ENCODE measurements at regions not wholly inside any gene's neighbourhood (a gene's known extent, or its start where the extent isn't known, plus 50 kb on each side); places are given as distances from the start of the nearest gene placed in this dataset.

- no CpG with 5 or more reads among the region's 1 CpG for WGBS (ENCODE audit: extremely low coverage, insufficient coverage, low lambda C conversion rate)
- H3K4ac ChIP-seq (ENCODE audit: low read depth, low read length): no peak overlapping the region
- no peak overlapping the region for H4K5ac ChIP-seq (ENCODE audit: low read length)
- no peak overlapping the region for H3K18ac ChIP-seq (ENCODE audit: low read length)
- H3K27me3 ChIP-seq (ENCODE audit: insufficient read depth, low read length, poor library complexity): no peaks in the 10 kb centered on the region
- H4K8ac ChIP-seq (ENCODE audit: low read depth, low read length): no peak overlapping the region
- no peaks in the 10 kb centered on the region for H3K36me3 ChIP-seq (ENCODE audit: control insufficient read depth, insufficient read depth, low read length)
- no peaks in the 10 kb centered on the region for H3K4me1 ChIP-seq (ENCODE audit: control insufficient read depth, low read depth, low read length)
- H3K79me2 ChIP-seq (ENCODE audit: control insufficient read depth, insufficient read depth, low read length): no peaks in the 10 kb centered on the region
- no peak for DNase-seq
- no peak overlapping the region for H3K23ac ChIP-seq (ENCODE audit: low read length)
- H3K4me3 ChIP-seq (ENCODE audit: low read length): no peak overlapping the region
- H3K4me2 ChIP-seq (ENCODE audit: low read length): no peak overlapping the region
- H2AK5ac ChIP-seq (ENCODE audit: low read length): no peak overlapping the region
- no peak overlapping the region for H2BK15ac ChIP-seq (replicated peaks; ENCODE audit: low read depth)
- no peaks in the 10 kb centered on the region for H3K79me1 ChIP-seq (ENCODE audit: low read length)
- no peak overlapping the region for H3K56ac ChIP-seq (ENCODE audit: low read length)
- no peak overlapping the region for H2BK5ac ChIP-seq (ENCODE audit: low read length)
- H2BK120ac ChIP-seq (ENCODE audit: low read depth, low read length): no peak overlapping the region
- H3K27ac ChIP-seq (ENCODE audit: low read depth, low read length): no peak overlapping the region
- no peak overlapping the region for H3K9ac ChIP-seq (ENCODE audit: low read length)
Measured at GRCh38 chr9:115531410-115532125, 413.6 kb upstream of the TNC start.

- no peak overlapping the region for H3K4me2 ChIP-seq (ENCODE audit: low read length)
- no peak overlapping the region for H3K4me3 ChIP-seq (ENCODE audit: low read length)
- H3K18ac ChIP-seq (ENCODE audit: low read length): no peak overlapping the region
Measured at GRCh38 chr9:115533511-115533910, 415.6 kb upstream of the TNC start.

GRCh38 chr9:115540091-115540490 is 422.1 kb upstream of the TNC start:
- Histone ChIP-seq H4K8ac (ENCODE audit: low read depth, low read length) (no peak overlapping the region), H3K4ac (ENCODE audit: low read depth, low read length) (no peak overlapping the region), H3K18ac (ENCODE audit: low read length) (no peak overlapping the region), H3K4me1 (ENCODE audit: control insufficient read depth, low read depth, low read length) (no peaks in the 10 kb centered on the region), H3K36me3 (ENCODE audit: control insufficient read depth, insufficient read depth, low read length) (no peaks in the 10 kb centered on the region), H2AK5ac (ENCODE audit: low read length) (no peak overlapping the region), H3K79me1 (ENCODE audit: low read length) (no peaks in the 10 kb centered on the region), H2BK15ac (replicated peaks; ENCODE audit: low read depth) (no peak overlapping the region), H3K4me2 (ENCODE audit: low read length) (no peak overlapping the region), H3K9ac (ENCODE audit: low read length) (no peak overlapping the region), H2BK120ac (ENCODE audit: low read depth, low read length) (no peak overlapping the region), H3K56ac (ENCODE audit: low read length) (no peak overlapping the region), H2BK5ac (ENCODE audit: low read length) (no peak overlapping the region), H3K23ac (ENCODE audit: low read length) (no peak overlapping the region), H3K27ac (ENCODE audit: low read depth, low read length) (no peak overlapping the region), H3K27me3 (ENCODE audit: insufficient read depth, low read length, poor library complexity) (no peaks in the 10 kb centered on the region), H3K79me2 (ENCODE audit: control insufficient read depth, insufficient read depth, low read length) (no peaks in the 10 kb centered on the region), H4K5ac (ENCODE audit: low read length) (no peak overlapping the region), H3K4me3 (ENCODE audit: low read length) (no peak overlapping the region)
- no peak for DNase-seq
- no CpG with 5 or more reads among the region's 2 CpGs for WGBS (ENCODE audit: extremely low coverage, insufficient coverage, low lambda C conversion rate)

More at GRCh38 chr9:115533511-115533910, 415.6 kb upstream of the TNC start:
- Histone ChIP-seq H3K36me3 (ENCODE audit: control insufficient read depth, insufficient read depth, low read length) (no peaks in the 10 kb centered on the region), H2BK15ac (replicated peaks; ENCODE audit: low read depth) (no peak overlapping the region), H3K27ac (ENCODE audit: low read depth, low read length) (no peak overlapping the region), H3K9ac (ENCODE audit: low read length) (no peak overlapping the region), H3K4ac (ENCODE audit: low read depth, low read length) (no peak overlapping the region), H2BK5ac (ENCODE audit: low read length) (no peak overlapping the region), H2BK120ac (ENCODE audit: low read depth, low read length) (no peak overlapping the region), H3K56ac (ENCODE audit: low read length) (no peak overlapping the region), H4K5ac (ENCODE audit: low read length) (no peak overlapping the region), H2AK5ac (ENCODE audit: low read length) (no peak overlapping the region), H3K79me2 (ENCODE audit: control insufficient read depth, insufficient read depth, low read length) (no peaks in the 10 kb centered on the region), H3K27me3 (ENCODE audit: insufficient read depth, low read length, poor library complexity) (no peaks in the 10 kb centered on the region), H3K79me1 (ENCODE audit: low read length) (no peaks in the 10 kb centered on the region), H3K4me1 (ENCODE audit: control insufficient read depth, low read depth, low read length) (no peaks in the 10 kb centered on the region), H3K23ac (ENCODE audit: low read length) (no peak overlapping the region), H4K8ac (ENCODE audit: low read depth, low read length) (no peak overlapping the region)
- DNase-seq: no peak

GRCh38 chr9:115543511-115543910 is 425.6 kb upstream of the TNC start:
- no peak overlapping the region for H3K18ac ChIP-seq (ENCODE audit: low read length)
- H3K4me2 ChIP-seq (ENCODE audit: low read length): no peak overlapping the region
- H2BK5ac ChIP-seq (ENCODE audit: low read length): no peak overlapping the region
- no peak overlapping the region for H3K23ac ChIP-seq (ENCODE audit: low read length)
- no peak overlapping the region for H2BK15ac ChIP-seq (replicated peaks; ENCODE audit: low read depth)
- H3K79me1 ChIP-seq (ENCODE audit: low read length): no peaks in the 10 kb centered on the region
- H3K4me1 ChIP-seq (ENCODE audit: control insufficient read depth, low read depth, low read length): no peaks in the 10 kb centered on the region
- no peak overlapping the region for H4K5ac ChIP-seq (ENCODE audit: low read length)
- no peak overlapping the region for H3K27ac ChIP-seq (ENCODE audit: low read depth, low read length)
- H3K4ac ChIP-seq (ENCODE audit: low read depth, low read length): no peak overlapping the region
- H3K56ac ChIP-seq (ENCODE audit: low read length): no peak overlapping the region
- H2BK120ac ChIP-seq (ENCODE audit: low read depth, low read length): no peak overlapping the region
- no peak for DNase-seq
- H3K4me3 ChIP-seq (ENCODE audit: low read length): no peak overlapping the region
- H3K79me2 ChIP-seq (ENCODE audit: control insufficient read depth, insufficient read depth, low read length): no peaks in the 10 kb centered on the region
- H4K8ac ChIP-seq (ENCODE audit: low read depth, low read length): no peak overlapping the region
- no peaks in the 10 kb centered on the region for H3K36me3 ChIP-seq (ENCODE audit: control insufficient read depth, insufficient read depth, low read length)
- H3K27me3 ChIP-seq (ENCODE audit: insufficient read depth, low read length, poor library complexity): no peaks in the 10 kb centered on the region
- no CpG with 5 or more reads among the region's 1 CpG for WGBS (ENCODE audit: extremely low coverage, insufficient coverage, low lambda C conversion rate)
- H3K9ac ChIP-seq (ENCODE audit: low read length): no peak overlapping the region
- no peak overlapping the region for H2AK5ac ChIP-seq (ENCODE audit: low read length)

GRCh38 chr9:115548609-115549260 is 430.8 kb upstream of the TNC start:
- no peak overlapping the region for H3K27ac ChIP-seq (ENCODE audit: low read depth, low read length)
- H3K4me2 ChIP-seq (ENCODE audit: low read length): no peak overlapping the region
- H3K4me1 ChIP-seq (ENCODE audit: control insufficient read depth, low read depth, low read length): no peaks in the 10 kb centered on the region
- H4K5ac ChIP-seq (ENCODE audit: low read length): no peak overlapping the region
- H3K79me2 ChIP-seq (ENCODE audit: control insufficient read depth, insufficient read depth, low read length): no peaks in the 10 kb centered on the region
- H2AK5ac ChIP-seq (ENCODE audit: low read length): no peak overlapping the region
- no peak for DNase-seq
- no peaks in the 10 kb centered on the region for H3K36me3 ChIP-seq (ENCODE audit: control insufficient read depth, insufficient read depth, low read length)
- H3K23ac ChIP-seq (ENCODE audit: low read length): no peak overlapping the region
- no peaks in the 10 kb centered on the region for H3K79me1 ChIP-seq (ENCODE audit: low read length)
- H4K8ac ChIP-seq (ENCODE audit: low read depth, low read length): no peak overlapping the region
- peak overlapping the region; percentile 16 for H3K4ac ChIP-seq (ENCODE audit: low read depth, low read length)
- H2BK120ac ChIP-seq (ENCODE audit: low read depth, low read length): no peak overlapping the region
- no CpG with 5 or more reads among the region's 2 CpGs for WGBS (ENCODE audit: extremely low coverage, insufficient coverage, low lambda C conversion rate)
- H2BK5ac ChIP-seq (ENCODE audit: low read length): no peak overlapping the region
- H3K27me3 ChIP-seq (ENCODE audit: insufficient read depth, low read length, poor library complexity): no peaks in the 10 kb centered on the region
- H3K18ac ChIP-seq (ENCODE audit: low read length): no peak overlapping the region
- H2BK15ac ChIP-seq (replicated peaks; ENCODE audit: low read depth): no peak overlapping the region
- H3K4me3 ChIP-seq (ENCODE audit: low read length): no peak overlapping the region
- no peak overlapping the region for H3K9ac ChIP-seq (ENCODE audit: low read length)
- H3K56ac ChIP-seq (ENCODE audit: low read length): no peak overlapping the region

- no peaks in the 10 kb centered on the region for H3K27me3 ChIP-seq (ENCODE audit: insufficient read depth, low read length, poor library complexity)
- no peak overlapping the region for H2AK5ac ChIP-seq (ENCODE audit: low read length)
- H3K56ac ChIP-seq (ENCODE audit: low read length): no peak overlapping the region
- H3K36me3 ChIP-seq (ENCODE audit: control insufficient read depth, insufficient read depth, low read length): no peaks in the 10 kb centered on the region
- no peaks in the 10 kb centered on the region for H3K4me1 ChIP-seq (ENCODE audit: control insufficient read depth, low read depth, low read length)
- H3K18ac ChIP-seq (ENCODE audit: low read length): no peak overlapping the region
- no peaks in the 10 kb centered on the region for H3K79me1 ChIP-seq (ENCODE audit: low read length)
- WGBS (ENCODE audit: extremely low coverage, insufficient coverage, low lambda C conversion rate): no CpG with 5 or more reads among the region's 2 CpGs
- no peak overlapping the region for H3K23ac ChIP-seq (ENCODE audit: low read length)
- no peak overlapping the region for H3K4ac ChIP-seq (ENCODE audit: low read depth, low read length)
- H3K4me3 ChIP-seq (ENCODE audit: low read length): no peak overlapping the region
- H4K5ac ChIP-seq (ENCODE audit: low read length): no peak overlapping the region
- H3K4me2 ChIP-seq (ENCODE audit: low read length): no peak overlapping the region
- H3K9ac ChIP-seq (ENCODE audit: low read length): no peak overlapping the region
- no peak overlapping the region for H2BK5ac ChIP-seq (ENCODE audit: low read length)
- H3K79me2 ChIP-seq (ENCODE audit: control insufficient read depth, insufficient read depth, low read length): no peaks in the 10 kb centered on the region
- H4K8ac ChIP-seq (ENCODE audit: low read depth, low read length): no peak overlapping the region
- H3K27ac ChIP-seq (ENCODE audit: low read depth, low read length): no peak overlapping the region
- no peak overlapping the region for H2BK120ac ChIP-seq (ENCODE audit: low read depth, low read length)
- DNase-seq: no peak
- no peak overlapping the region for H2BK15ac ChIP-seq (replicated peaks; ENCODE audit: low read depth)
Measured at GRCh38 chr9:115551396-115551795, 433.4 kb upstream of the TNC start.
